ENCODE measurements at regions not wholly inside any gene's neighbourhood (a gene's known extent, or its start where the extent isn't known, plus 50 kb on each side); places are given as distances from the start of the nearest gene placed in this dataset.

GRCh38 chr13:111394211-111394922 is 73.9 kb downstream of the TEX29 start:
- Mint-ChIP-seq H3K36me3 (ENCODE audit: low read depth) (no peaks in the 10 kb centered on the region), H3K4me3 (no peak overlapping the region), H3K27me3 (ENCODE audit: insufficient read depth) (no peaks in the 10 kb centered on the region), H3K27ac (no peak overlapping the region), H3K4me1 (ENCODE audit: low read depth) (no peaks in the 10 kb centered on the region), H3K9me3 (no peaks in the 10 kb centered on the region)
- intact Hi-C loops (cut with micrococcal nuclease), result no loop called here
- no peak for DNase-seq (ENCODE audit: low spot score)

- no peaks in the 10 kb centered on the region for H3K36me3 Mint-ChIP-seq (ENCODE audit: low read depth)
- no peaks in the 10 kb centered on the region for H3K4me1 Mint-ChIP-seq (ENCODE audit: low read depth)
- intact Hi-C loops (cut with micrococcal nuclease), result no loop called here
- no peaks in the 10 kb centered on the region for H3K27me3 Mint-ChIP-seq (ENCODE audit: insufficient read depth)
- H3K9me3 Mint-ChIP-seq, result no peaks in the 10 kb centered on the region
- DNase-seq (ENCODE audit: low spot score), result no peak
- no peak overlapping the region for H3K4me3 Mint-ChIP-seq
- H3K27ac Mint-ChIP-seq, result no peak overlapping the region
These were observed 75.3 kb downstream of the TEX29 start for GRCh38 chr13:111395511-111396393.

- H3K4me3 Mint-ChIP-seq, result no peak overlapping the region
- no peaks in the 10 kb centered on the region for H3K4me1 Mint-ChIP-seq (ENCODE audit: low read depth)
- intact Hi-C loops (cut with micrococcal nuclease), result no loop called here
- H3K9me3 Mint-ChIP-seq, result no peaks in the 10 kb centered on the region
- H3K27ac Mint-ChIP-seq, result no peak overlapping the region
- no peaks in the 10 kb centered on the region for H3K36me3 Mint-ChIP-seq (ENCODE audit: low read depth)
- no peak for DNase-seq (ENCODE audit: low spot score)
- H3K27me3 Mint-ChIP-seq (ENCODE audit: insufficient read depth), result no peaks in the 10 kb centered on the region
These were observed 76.0 kb downstream of the TEX29 start for GRCh38 chr13:111396457-111396856.

- H3K9me3 Mint-ChIP-seq, result no peaks in the 10 kb centered on the region
- intact Hi-C loops (cut with micrococcal nuclease), result no loop called here
- H3K27ac Mint-ChIP-seq, result no peak overlapping the region
- no peak for DNase-seq (ENCODE audit: low spot score)
- no peaks in the 10 kb centered on the region for H3K36me3 Mint-ChIP-seq (ENCODE audit: low read depth)
- no peaks in the 10 kb centered on the region for H3K27me3 Mint-ChIP-seq (ENCODE audit: insufficient read depth)
- no peak overlapping the region for H3K4me3 Mint-ChIP-seq
- H3K4me1 Mint-ChIP-seq (ENCODE audit: low read depth), result no peaks in the 10 kb centered on the region
These were observed 76.9 kb downstream of the TEX29 start for GRCh38 chr13:111397202-111397880.

- H3K4me1 Mint-ChIP-seq (ENCODE audit: low read depth), result no peaks in the 10 kb centered on the region
- DNase-seq (ENCODE audit: low spot score), result no peak
- H3K4me3 Mint-ChIP-seq, result no peak overlapping the region
- no peaks in the 10 kb centered on the region for H3K27me3 Mint-ChIP-seq (ENCODE audit: insufficient read depth)
- no peaks in the 10 kb centered on the region for H3K9me3 Mint-ChIP-seq
- no peaks in the 10 kb centered on the region for H3K36me3 Mint-ChIP-seq (ENCODE audit: low read depth)
- H3K27ac Mint-ChIP-seq, result no peak overlapping the region
- intact Hi-C loops (cut with micrococcal nuclease), result no loop called here
These were observed 77.8 kb downstream of the TEX29 start for GRCh38 chr13:111398196-111398595.

GRCh38 chr13:111398715-111399299 is 78.4 kb downstream of the TEX29 start:
- Mint-ChIP-seq H3K27me3 (ENCODE audit: insufficient read depth) (no peaks in the 10 kb centered on the region), H3K9me3 (no peaks in the 10 kb centered on the region), H3K4me1 (ENCODE audit: low read depth) (no peaks in the 10 kb centered on the region), H3K27ac (no peak overlapping the region), H3K36me3 (ENCODE audit: low read depth) (no peaks in the 10 kb centered on the region), H3K4me3 (no peak overlapping the region)
- no peak for DNase-seq (ENCODE audit: low spot score)
- intact Hi-C loops (cut with micrococcal nuclease), result no loop called here

- intact Hi-C loops (cut with micrococcal nuclease), result no loop called here
- no peaks in the 10 kb centered on the region for H3K27me3 Mint-ChIP-seq (ENCODE audit: insufficient read depth)
- H3K36me3 Mint-ChIP-seq (ENCODE audit: low read depth), result no peaks in the 10 kb centered on the region
- H3K9me3 Mint-ChIP-seq, result no peaks in the 10 kb centered on the region
- H3K4me3 Mint-ChIP-seq, result no peak overlapping the region
- H3K4me1 Mint-ChIP-seq (ENCODE audit: low read depth), result no peaks in the 10 kb centered on the region
- no peak for DNase-seq (ENCODE audit: low spot score)
- H3K27ac Mint-ChIP-seq, result no peak overlapping the region
These were observed 78.9 kb downstream of the TEX29 start for GRCh38 chr13:111399334-111399733.

GRCh38 chr13:111399776-111400538 is 79.5 kb downstream of the TEX29 start:
- Mint-ChIP-seq H3K27ac (no peak overlapping the region), H3K36me3 (ENCODE audit: low read depth) (no peaks in the 10 kb centered on the region), H3K9me3 (no peaks in the 10 kb centered on the region), H3K27me3 (ENCODE audit: insufficient read depth) (no peaks in the 10 kb centered on the region), H3K4me1 (ENCODE audit: low read depth) (no peaks in the 10 kb centered on the region), H3K4me3 (no peak overlapping the region)
- intact Hi-C loops (cut with micrococcal nuclease), result no loop called here
- DNase-seq (ENCODE audit: low spot score), result no peak

GRCh38 chr13:111401151-111401550 is 80.7 kb downstream of the TEX29 start:
- Mint-ChIP-seq H3K4me3 (no peak overlapping the region), H3K9me3 (no peaks in the 10 kb centered on the region), H3K27ac (no peak overlapping the region), H3K27me3 (ENCODE audit: insufficient read depth) (no peaks in the 10 kb centered on the region), H3K36me3 (ENCODE audit: low read depth) (no peaks in the 10 kb centered on the region), H3K4me1 (ENCODE audit: low read depth) (no peaks in the 10 kb centered on the region)
- no peak for DNase-seq (ENCODE audit: low spot score)
- intact Hi-C loops (cut with micrococcal nuclease), result no loop called here

GRCh38 chr13:111401755-111402154 is 81.3 kb downstream of the TEX29 start:
- intact Hi-C loops (cut with micrococcal nuclease), result no loop called here
- Mint-ChIP-seq H3K9me3 (no peaks in the 10 kb centered on the region), H3K4me3 (no peak overlapping the region), H3K27me3 (ENCODE audit: insufficient read depth) (no peaks in the 10 kb centered on the region), H3K27ac (no peak overlapping the region), H3K36me3 (ENCODE audit: low read depth) (no peaks in the 10 kb centered on the region), H3K4me1 (ENCODE audit: low read depth) (no peaks in the 10 kb centered on the region)
- DNase-seq (ENCODE audit: low spot score), result no peak

GRCh38 chr13:111402441-111402840 is 82.0 kb downstream of the TEX29 start:
- no peaks in the 10 kb centered on the region for H3K9me3 Mint-ChIP-seq
- DNase-seq (ENCODE audit: low spot score), result no peak

GRCh38 chr13:111403266-111403665 is 82.8 kb downstream of the TEX29 start:
- no peaks in the 10 kb centered on the region for H3K9me3 Mint-ChIP-seq
- no peaks in the 10 kb centered on the region for H3K27me3 Mint-ChIP-seq (ENCODE audit: insufficient read depth)
- no peaks in the 10 kb centered on the region for H3K36me3 Mint-ChIP-seq (ENCODE audit: low read depth)
- no peak overlapping the region for H3K4me3 Mint-ChIP-seq
- no peak overlapping the region for H3K27ac Mint-ChIP-seq
- no peaks in the 10 kb centered on the region for H3K4me1 Mint-ChIP-seq (ENCODE audit: low read depth)
- DNase-seq (ENCODE audit: low spot score), result no peak
- intact Hi-C loops (cut with micrococcal nuclease), result no loop called here

More at GRCh38 chr13:111402441-111402840, 82.0 kb downstream of the TEX29 start:
- H3K27ac Mint-ChIP-seq, result no peak overlapping the region
- no peaks in the 10 kb centered on the region for H3K4me1 Mint-ChIP-seq (ENCODE audit: low read depth)
- no peaks in the 10 kb centered on the region for H3K36me3 Mint-ChIP-seq (ENCODE audit: low read depth)
- H3K4me3 Mint-ChIP-seq, result no peak overlapping the region
- H3K27me3 Mint-ChIP-seq (ENCODE audit: insufficient read depth), result no peaks in the 10 kb centered on the region
- intact Hi-C loops (cut with micrococcal nuclease), result no loop called here
